Left renal pelvis (tissue), 4 donors: ENCODE measurements at regions not wholly inside any gene's neighbourhood (a gene's known extent, or its start where the extent isn't known, plus 50 kb on each side); places are given as distances from the start of the nearest gene placed in this dataset.

Experiments
- DNase-seq, 4 donors: peaks; one replicate each; pipeline ENCODE4 v3.0.0-alpha.2; 2013; ENCODE audit warnings: low read depth in 4 of 4, low spot score in 3 of 4

DNA sequence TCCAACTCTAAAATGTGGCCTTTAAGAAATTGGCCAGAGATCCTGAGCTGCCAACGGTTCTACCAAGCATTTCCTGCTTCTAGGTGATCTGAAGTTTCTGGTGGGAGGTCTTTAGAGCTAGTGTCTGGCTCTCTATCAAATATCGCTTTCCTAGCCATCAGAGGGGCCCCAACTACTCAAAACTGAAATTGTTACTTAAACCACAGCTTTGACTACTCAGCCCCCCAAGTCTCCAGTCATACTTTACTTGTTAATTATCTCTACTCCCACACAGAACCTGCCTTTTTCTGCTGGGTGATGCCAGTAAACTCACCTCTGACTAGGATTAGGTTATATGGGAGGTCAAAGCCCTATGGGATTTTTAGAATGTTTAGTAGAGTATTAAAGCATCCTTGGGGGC, 95.1 kb downstream of the FASLG start:
- no peak for DNase-seq

DNA sequence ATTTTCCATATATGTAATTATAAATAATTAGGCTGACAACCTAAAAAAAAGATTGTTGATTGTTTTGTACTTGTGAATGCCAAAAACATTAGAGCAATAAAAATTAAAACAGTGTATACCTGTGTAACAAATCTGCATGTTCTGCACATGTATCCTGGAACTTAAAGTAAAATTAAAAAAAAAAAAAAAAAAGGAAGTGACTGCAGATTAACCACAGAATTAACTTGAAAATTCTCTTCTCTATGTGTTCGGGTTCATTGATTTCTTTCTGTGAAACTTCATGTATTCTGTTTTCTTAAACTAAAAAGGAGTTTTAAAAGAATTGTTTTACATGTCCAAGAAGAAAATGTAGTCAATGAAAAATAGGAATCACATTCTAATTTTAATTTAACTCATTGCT, 95.7 kb downstream of the FASLG start:
- DNase-seq: no peak

GRCh38 chr1:172755099-172755498, 96.2 kb downstream of the FASLG start:
- DNase-seq: no peak

DNA sequence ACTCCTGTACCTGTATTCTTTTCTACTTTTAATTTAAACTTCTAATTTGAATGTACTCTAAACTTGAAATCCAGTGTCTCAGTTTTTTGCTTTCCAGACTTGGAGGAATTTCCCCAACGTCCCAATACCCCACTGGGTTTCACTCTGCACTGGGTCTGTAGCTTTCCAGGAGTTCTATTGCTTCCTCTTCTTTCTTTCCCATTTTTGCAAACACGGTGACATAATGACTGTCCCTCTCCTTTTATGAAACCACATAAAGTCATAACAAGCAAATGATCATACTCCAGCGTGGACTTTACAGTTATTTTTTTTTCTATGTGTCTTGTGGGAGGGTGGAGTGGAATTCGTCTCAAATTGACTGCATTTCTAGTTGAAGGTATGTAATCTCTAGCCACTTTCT, 97.1 kb downstream of the FASLG start:
- no peak for DNase-seq

- no peak for DNase-seq
Measured at GRCh38 chr1:172758259-172758658, 99.4 kb downstream of the FASLG start.

GRCh38 chr1:172760121-172760520, 101.2 kb downstream of the FASLG start:
- DNase-seq: no peak

DNA sequence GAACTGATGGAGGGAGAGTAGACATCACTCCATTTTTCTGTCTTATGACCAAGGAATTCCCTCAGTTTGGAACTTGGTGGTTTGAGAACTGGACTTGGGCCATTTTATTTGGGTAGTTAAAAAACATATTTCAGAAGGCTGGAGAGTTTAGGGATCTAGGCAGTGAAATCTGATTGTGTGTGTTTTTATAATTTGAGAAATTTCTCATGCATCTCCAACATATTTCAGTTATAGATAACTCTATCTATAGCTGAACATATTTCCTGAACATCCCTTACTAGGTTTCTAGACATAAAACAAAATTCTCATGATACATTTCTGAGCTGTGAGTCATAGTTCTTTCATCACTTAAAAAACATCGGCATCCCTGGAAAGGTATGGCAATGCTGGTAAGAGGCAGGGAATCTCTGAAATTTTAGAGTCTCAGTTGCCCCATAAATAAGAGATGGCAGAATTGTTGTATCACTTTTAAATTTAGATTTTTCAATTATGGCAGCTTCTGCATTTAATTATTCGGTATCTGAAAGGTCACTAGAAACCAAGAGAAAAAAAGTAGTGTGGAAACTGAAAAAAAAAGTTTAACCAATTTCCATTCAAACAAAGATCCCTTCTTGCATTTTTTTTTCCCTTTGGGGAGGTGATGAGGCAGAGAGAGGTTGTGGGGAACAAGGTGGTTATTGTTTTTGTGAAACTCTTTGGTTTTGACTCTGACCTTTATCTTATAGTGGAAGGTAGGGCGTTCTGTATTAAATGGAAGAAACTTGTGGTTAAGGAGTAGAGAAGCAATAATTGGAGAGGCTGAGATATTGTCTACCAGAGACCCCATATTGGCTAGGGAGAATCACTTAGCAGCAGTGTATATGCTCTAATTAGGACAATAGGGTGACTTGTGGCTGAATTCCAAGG, 102.9 kb downstream of the FASLG start:
- no peak for DNase-seq

DNA sequence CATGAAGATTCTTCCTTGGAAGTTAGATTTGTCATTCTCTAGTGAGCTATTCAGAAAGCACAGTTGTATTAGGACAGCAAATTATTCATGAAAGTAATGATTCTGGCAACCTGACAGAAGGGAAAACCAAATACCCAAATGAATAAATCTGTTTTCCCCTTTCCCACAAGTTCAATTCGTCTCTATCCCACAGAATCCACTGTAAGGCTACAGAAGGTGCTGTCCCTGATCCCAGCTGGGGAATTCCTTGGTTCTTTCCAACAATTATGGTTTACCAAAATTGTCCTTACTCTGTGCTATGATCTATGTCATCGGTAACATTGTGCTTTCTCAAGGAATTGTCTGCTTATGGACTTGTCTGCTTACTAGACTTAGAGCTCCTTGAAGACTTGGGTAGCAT, 104.2 kb downstream of the FASLG start:
- no peak for DNase-seq

GRCh38 chr1:172764378-172764777, 105.5 kb downstream of the FASLG start:
- no peak for DNase-seq

DNA sequence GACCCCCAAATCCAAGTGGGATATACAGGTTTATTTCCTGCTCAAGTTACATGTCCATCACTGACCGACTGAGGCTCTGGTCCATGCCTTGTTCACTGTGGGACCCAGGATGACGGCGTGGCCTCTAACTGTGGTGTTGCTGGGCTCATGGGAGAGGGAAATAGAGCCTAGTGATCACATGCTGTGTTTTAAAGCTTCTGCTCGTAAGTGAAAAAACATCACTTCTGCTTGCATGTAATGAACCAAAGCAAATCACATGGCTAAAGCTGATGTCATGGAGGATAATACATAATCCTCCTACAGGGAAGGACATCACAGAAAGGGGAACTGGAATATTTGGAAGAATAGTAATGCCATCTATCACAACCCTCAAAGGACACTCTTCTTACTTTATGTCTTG, 107.6 kb downstream of the FASLG start:
- no peak for DNase-seq

- DNase-seq: no peak
Measured at GRCh38 chr1:172770071-172770470, 111.2 kb downstream of the FASLG start.

- DNase-seq: no peak
Measured at GRCh38 chr1:172774561-172774960, 115.7 kb downstream of the FASLG start.

GRCh38 chr1:172775606-172776005, 116.7 kb downstream of the FASLG start:
- no peak for DNase-seq

GRCh38 chr1:172776071-172776470, 117.2 kb downstream of the FASLG start:
- DNase-seq: no peak

DNA sequence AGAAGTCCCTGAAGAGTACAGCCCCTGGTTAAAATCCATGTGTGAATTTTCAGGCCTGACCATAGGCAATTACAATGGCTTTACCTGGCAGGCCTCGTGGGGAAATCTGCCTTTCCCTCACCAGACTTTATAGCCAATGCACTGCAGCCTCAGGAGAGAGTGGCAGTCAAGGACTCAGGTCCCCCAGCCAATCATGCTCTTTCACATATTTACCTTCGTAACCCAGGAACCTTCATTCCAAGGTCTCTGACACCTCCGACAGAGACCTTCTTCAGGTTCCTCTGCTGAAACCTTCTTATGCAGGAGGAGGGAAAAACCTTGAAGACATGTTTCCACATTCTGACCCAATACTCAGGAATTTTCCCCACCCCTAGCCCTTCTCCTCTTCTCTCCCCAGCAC, 118.9 kb downstream of the FASLG start:
- no peak for DNase-seq

- no peak for DNase-seq
Measured at GRCh38 chr1:172778456-172779455, 119.9 kb downstream of the FASLG start.

- DNase-seq: no peak
Measured at GRCh38 chr1:172779491-172779890, 120.6 kb downstream of the FASLG start.

DNA sequence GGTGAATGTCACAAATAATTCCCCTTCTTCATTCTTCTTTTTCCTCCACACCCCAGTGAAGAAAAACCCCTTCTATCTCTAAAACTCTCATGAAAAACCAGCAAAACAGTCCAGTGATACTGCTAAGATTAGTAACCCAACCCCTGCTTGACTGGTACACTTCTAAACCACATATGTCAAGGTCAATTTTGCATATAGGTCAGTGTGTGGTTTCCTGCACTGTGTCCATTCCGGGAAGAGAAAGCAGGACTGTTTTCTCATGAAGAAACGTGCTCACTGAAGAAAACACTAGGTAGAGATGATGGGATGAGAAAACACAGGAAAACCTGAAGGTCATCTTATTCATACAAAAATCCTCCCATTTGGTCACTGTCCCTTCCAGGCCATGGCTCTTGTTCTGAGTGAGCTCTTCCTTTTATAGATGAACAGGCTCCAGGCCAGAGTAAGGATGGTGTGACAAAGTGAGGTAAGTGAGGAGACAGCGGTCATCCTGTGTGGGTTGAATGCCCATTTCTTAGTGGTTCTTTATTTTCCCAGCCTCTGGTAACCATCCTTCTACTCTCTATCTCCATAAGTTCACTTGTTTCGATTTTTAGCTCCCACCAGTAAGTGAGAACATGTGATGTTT, 122.7 kb downstream of the FASLG start:
- no peak for DNase-seq

DNA sequence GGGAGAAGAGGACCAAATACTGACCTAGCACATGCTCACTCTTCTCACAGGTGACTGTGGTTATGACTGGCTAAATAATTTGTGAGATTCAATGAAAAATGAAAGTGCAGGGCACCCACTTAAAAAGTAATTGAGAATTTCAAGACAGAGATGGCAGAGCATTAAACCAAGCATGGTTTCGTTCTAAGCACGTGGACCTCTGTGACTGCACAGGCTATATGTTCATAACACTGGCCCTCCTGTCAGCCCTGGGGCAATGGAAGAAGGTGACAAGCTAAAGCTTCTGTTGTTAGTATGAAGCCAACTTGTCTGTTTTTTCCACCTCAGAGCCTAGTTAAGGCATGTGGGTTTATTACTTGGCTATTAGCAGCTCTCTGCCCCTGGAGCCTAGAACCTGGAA, 130.9 kb downstream of the FASLG start:
- DNase-seq: no peak

GRCh38 chr1:172790245-172790644, 131.3 kb downstream of the FASLG start:
- DNase-seq: no peak

- no peak for DNase-seq
Measured at GRCh38 chr1:172793823-172794222, 134.9 kb downstream of the FASLG start.
